Endodermal cell (in vitro differentiated cells): ENCODE measurements at regions not wholly inside any gene's neighbourhood (a gene's known extent, or its start where the extent isn't known, plus 50 kb on each side); places are given as distances from the start of the nearest gene placed in this dataset.

ENCODE experiments used
- DNase-seq: peaks from one replicate; pipeline ENCODE4 v3.0.0-alpha.2; 2017
- H3K27ac ChIP-seq: 2 replicates; pipeline ENCODE4 v1.5.1; 2013; ENCODE audit warnings: mild to moderate bottlenecking, low read depth, low read length, moderate library complexity
- H3K27me3 ChIP-seq: 2 replicates; pipeline ENCODE4 v1.6.1; 2013; ENCODE audit warnings: mild to moderate bottlenecking, low read length, moderate library complexity; ENCODE audit not compliant: insufficient read depth, control insufficient read depth, poor library complexity, severe bottlenecking
- H3K36me3 ChIP-seq: 2 replicates; pipeline ENCODE4 v1.7.0; 2013; ENCODE audit warnings: mild to moderate bottlenecking, low read length, moderate library complexity; ENCODE audit not compliant: control insufficient read depth, insufficient read depth
- H3K4me1 ChIP-seq: one replicate; pipeline ENCODE4 v1.7.0; 2013; ENCODE audit warnings: low read length; ENCODE audit not compliant: control insufficient read depth, insufficient read depth
- H3K4me3 ChIP-seq: 2 replicates; pipeline ENCODE4 v1.5.1; 2013; ENCODE audit warnings: mild to moderate bottlenecking, low read length, moderate library complexity
- H3K9ac ChIP-seq: 2 replicates; pipeline ENCODE4 v1.6.1; 2013; ENCODE audit warnings: mild to moderate bottlenecking, low read length, moderate library complexity; ENCODE audit not compliant: poor library complexity, severe bottlenecking; ENCODE audit errors: extremely low read depth
- H3K9me3 ChIP-seq: 2 replicates; pipeline ENCODE4 v1.6.1; 2013; ENCODE audit warnings: mild to moderate bottlenecking, low read length, moderate library complexity; ENCODE audit not compliant: control insufficient read depth
- H3K27ac Mint-ChIP-seq: 2 replicates; pipeline ENCODE4 v1.8.0; 2020; ENCODE audit warnings: mixed read lengths
- H3K27me3 Mint-ChIP-seq: 2 replicates; pipeline ENCODE4 v1.8.0; 2021; ENCODE audit warnings: mild to moderate bottlenecking, mixed read lengths; ENCODE audit not compliant: insufficient read depth
- H3K36me3 Mint-ChIP-seq: 2 replicates; pipeline ENCODE4 v1.8.0; 2020; ENCODE audit warnings: low read depth, mixed read lengths
- H3K4me1 Mint-ChIP-seq: 2 replicates; pipeline ENCODE4 v1.8.0; 2020; ENCODE audit warnings: mixed read lengths
- H3K4me3 Mint-ChIP-seq: 2 replicates; pipeline ENCODE4 v1.8.0; 2020; ENCODE audit warnings: mild to moderate bottlenecking, moderate library complexity, mixed read lengths
- H3K9me3 Mint-ChIP-seq: 2 replicates; pipeline ENCODE4 v1.8.0; 2020; ENCODE audit warnings: mild to moderate bottlenecking, mixed read lengths
- CTCF ChIP-seq: fragments of 200-600 bp; sonication (generic); conservative IDR thresholded peaks from 2 replicates; pipeline ENCODE4 v1.5.0; 2021; ENCODE audit warnings: antibody characterized with exemption, mild to moderate bottlenecking
- WGBS, 2 experiments: methylation state at CpG; one replicate each; pipeline versions ENCODE4 v1.1.5 to v1.1.7; 2013; ENCODE audit warnings: missing lambda C conversion rate in 2 of 2, mixed read lengths in 1 of 2; ENCODE audit not compliant: insufficient coverage in 1 of 2, insufficient read length in 1 of 2; 5-methylcytosine and 5-hydroxymethylcytosine counted together

- H3K27ac Mint-ChIP-seq = peak overlapping the region; percentile 98
- H3K36me3 ChIP-seq = no peaks in the 10 kb centered on the region
- H3K9ac ChIP-seq = peak overlapping the region; percentile 98
- TF ChIP-seq CTCF = no peak
- peak overlapping the region; percentile 98 for H3K27ac ChIP-seq
- H3K4me1 Mint-ChIP-seq = no peaks in the 10 kb centered on the region
- peak; percentile 80 for DNase-seq
- H3K9me3 Mint-ChIP-seq = peaks cover 19% of the 10 kb centered on the region
- no peaks in the 10 kb centered on the region for H3K36me3 Mint-ChIP-seq
- no peaks in the 10 kb centered on the region for H3K27me3 Mint-ChIP-seq
- H3K4me3 ChIP-seq = peak overlapping the region; percentile 94
- no peaks in the 10 kb centered on the region for H3K27me3 ChIP-seq
- H3K4me1 ChIP-seq = no peaks in the 10 kb centered on the region
- H3K9me3 ChIP-seq = peaks cover 24% of the 10 kb centered on the region
- H3K4me3 Mint-ChIP-seq = peak overlapping the region; percentile 85
- 3 to 8% methylated on average over 4 to 17 of the region's 18 CpGs for WGBS, 2 experiments
Measured at GRCh38 chr6:26286168-26286877, 78.7 kb upstream of the BTN3A2 start.

GRCh38 chr6:26288155-26288554, 76.8 kb upstream of the BTN3A2 start:
- Mint-ChIP-seq H3K27ac (no peak overlapping the region), H3K27me3 (no peaks in the 10 kb centered on the region), H3K9me3 (peaks cover 19% of the 10 kb centered on the region), H3K4me1 (no peaks in the 10 kb centered on the region), H3K36me3 (no peaks in the 10 kb centered on the region), H3K4me3 (no peak overlapping the region)
- Histone ChIP-seq H3K9me3 (peaks cover 24% of the 10 kb centered on the region), H3K4me3 (no peak overlapping the region), H3K9ac (no peak overlapping the region), H3K4me1 (no peaks in the 10 kb centered on the region), H3K36me3 (no peaks in the 10 kb centered on the region), H3K27me3 (no peaks in the 10 kb centered on the region), H3K27ac (no peak overlapping the region)
- 88 to 97% methylated on average over 5 to 6 of the region's 6 CpGs for WGBS, 2 experiments
- DNase-seq = no peak
- no peak for TF ChIP-seq CTCF

- H3K27ac Mint-ChIP-seq = no peak overlapping the region
- WGBS, 2 experiments = 82 to 94% methylated on average over 3 to 5 of the region's 5 CpGs
- Histone ChIP-seq H3K27me3 (no peaks in the 10 kb centered on the region), H3K36me3 (no peaks in the 10 kb centered on the region), H3K4me3 (no peak overlapping the region), H3K4me1 (no peaks in the 10 kb centered on the region), H3K27ac (no peak overlapping the region), H3K9ac (no peak overlapping the region), H3K9me3 (peaks cover 24% of the 10 kb centered on the region)
- H3K9me3 Mint-ChIP-seq = peaks cover 19% of the 10 kb centered on the region
- no peaks in the 10 kb centered on the region for H3K27me3 Mint-ChIP-seq
- H3K36me3 Mint-ChIP-seq = no peaks in the 10 kb centered on the region
- no peak for DNase-seq
- TF ChIP-seq CTCF = no peak
- H3K4me1 Mint-ChIP-seq = no peaks in the 10 kb centered on the region
- no peak overlapping the region for H3K4me3 Mint-ChIP-seq
Measured at GRCh38 chr6:26290941-26291340, 74.1 kb upstream of the BTN3A2 start.
